22Rv1 (cell line): ENCODE measurements at regions not wholly inside any gene's neighbourhood (a gene's known extent, or its start where the extent isn't known, plus 50 kb on each side); places are given as distances from the start of the nearest gene placed in this dataset.

ENCODE experiments used
- CTCF ChIP-seq: fragments of 450-650 bp; IDR thresholded peaks from 2 replicates; pipeline ENCODE4 v1.5.1; 2017; ENCODE audit warnings: mild to moderate bottlenecking
- ZFX ChIP-seq: fragments of 450-650 bp; IDR thresholded peaks from 2 replicates; pipeline ENCODE4 v1.6.1; 2017; ENCODE audit warnings: antibody characterized with exemption, borderline replicate concordance

DNA sequence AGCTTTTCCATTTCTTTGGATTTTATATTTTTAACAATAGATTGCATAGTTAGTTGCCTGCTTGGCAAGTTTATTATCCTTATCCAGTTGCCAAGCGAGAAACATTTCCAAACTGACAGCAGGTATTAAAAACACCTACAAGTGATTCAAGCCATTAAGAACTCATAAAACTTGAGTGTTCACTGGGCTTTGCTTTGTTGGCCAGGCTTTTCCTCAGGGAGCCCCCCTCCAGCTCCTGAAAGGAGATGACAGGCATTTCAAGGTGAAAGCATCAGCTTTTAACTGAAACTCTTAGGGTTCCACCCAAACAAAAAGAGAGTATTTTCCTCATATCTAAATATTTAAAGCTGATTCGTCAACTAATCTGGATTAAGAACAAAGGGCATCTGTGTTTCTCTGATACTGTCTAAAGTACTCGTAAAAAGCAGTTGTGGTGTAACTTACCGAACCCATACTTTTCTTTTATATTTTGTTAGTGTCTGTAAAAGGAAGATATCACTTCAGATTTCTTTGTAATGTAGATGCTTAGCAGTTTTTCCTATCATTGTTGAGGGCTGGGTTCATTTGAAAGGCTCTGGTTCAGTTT lies 363.4 kb downstream of the OTOL1 start:
- no peak for TF ChIP-seq CTCF
- no peak for TF ChIP-seq ZFX
